Brain pericyte (primary cell): ENCODE measurements at regions not wholly inside any gene's neighbourhood (a gene's known extent, or its start where the extent isn't known, plus 50 kb on each side); places are given as distances from the start of the nearest gene placed in this dataset.
A peak's percentile ranks its signal among the peaks of the same experiment; 100 is the strongest.
"Not testable (repeated sequence)": the region's sequence is repeated elsewhere in the genome, so short reads cannot be mapped to it uniquely, and the experiment has no call there.

Source experiments
- DNase-seq: peaks from one replicate; pipeline ENCODE4 v3.0.0-alpha.2; 2012; ENCODE audit warnings: low read depth, low spot score

GRCh38 chr3:178967177-178967532 lies 104.5 kb downstream of the ZMAT3 start:
- DNase-seq = no peak

- peak; percentile 4 for DNase-seq
Measured at GRCh38 chr3:178966299-178967176, 105.1 kb downstream of the ZMAT3 start.

GRCh38 chr3:178964551-178964950 lies 107.1 kb downstream of the ZMAT3 start:
- DNase-seq = no peak

GRCh38 chr3:178960918-178961317 lies 110.7 kb downstream of the ZMAT3 start:
- no peak for DNase-seq

- DNase-seq = no peak
Measured at GRCh38 chr3:178960181-178960580, 111.4 kb downstream of the ZMAT3 start.

GRCh38 chr3:178950676-178951075 lies 120.9 kb downstream of the ZMAT3 start:
- no peak for DNase-seq

GRCh38 chr3:178949896-178950295 lies 121.7 kb downstream of the ZMAT3 start:
- no peak for DNase-seq

- DNase-seq = no peak
Measured at GRCh38 chr3:178948546-178948945, 123.1 kb downstream of the ZMAT3 start.

- no peak for DNase-seq
Measured at GRCh38 chr3:178947738-178948137, 123.9 kb downstream of the ZMAT3 start.

GRCh38 chr3:178942261-178942660 lies 129.3 kb downstream of the ZMAT3 start:
- DNase-seq = not testable (repeated sequence)

- no peak for DNase-seq
Measured at GRCh38 chr3:178930116-178930515, 141.5 kb downstream of the ZMAT3 start.

- DNase-seq = no peak
Measured at GRCh38 chr3:178916223-178916622, 155.4 kb downstream of the ZMAT3 start.

- DNase-seq = no peak
Measured at GRCh38 chr3:178915365-178915764, 156.2 kb downstream of the ZMAT3 start.

GRCh38 chr3:178907081-178907480 lies 164.5 kb downstream of the ZMAT3 start:
- no peak for DNase-seq

- DNase-seq = no peak
Measured at GRCh38 chr3:178901204-178901603, 170.4 kb downstream of the ZMAT3 start.

- no peak for DNase-seq
Measured at GRCh38 chr3:178900029-178900646, 171.5 kb downstream of the ZMAT3 start.

GRCh38 chr3:178895178-178895789 lies 176.3 kb downstream of the ZMAT3 start:
- no peak for DNase-seq
